SH-SY5Y (cell line): ENCODE measurements at regions not wholly inside any gene's neighbourhood (a gene's known extent, or its start where the extent isn't known, plus 50 kb on each side); places are given as distances from the start of the nearest gene placed in this dataset.

ENCODE experiments used
- GATA2 ChIP-seq: IDR thresholded peaks from 2 replicates; pipeline ENCODE4 v1.6.1; 2011; ENCODE audit warnings: mild to moderate bottlenecking, low read depth, low read length
- GATA3 ChIP-seq: IDR thresholded peaks from 2 replicates; pipeline ENCODE4 v1.6.1; 2011; ENCODE audit warnings: low read depth, mild to moderate bottlenecking, low read length, moderate library complexity

GRCh38 chr6:81937296-81937937, 184.9 kb upstream of the TENT5A start:
- TF ChIP-seq GATA2 (no peak), GATA3 (no peak)
